ENCODE measurements at regions not wholly inside any gene's neighbourhood (a gene's known extent, or its start where the extent isn't known, plus 50 kb on each side); places are given as distances from the start of the nearest gene placed in this dataset.

DNA sequence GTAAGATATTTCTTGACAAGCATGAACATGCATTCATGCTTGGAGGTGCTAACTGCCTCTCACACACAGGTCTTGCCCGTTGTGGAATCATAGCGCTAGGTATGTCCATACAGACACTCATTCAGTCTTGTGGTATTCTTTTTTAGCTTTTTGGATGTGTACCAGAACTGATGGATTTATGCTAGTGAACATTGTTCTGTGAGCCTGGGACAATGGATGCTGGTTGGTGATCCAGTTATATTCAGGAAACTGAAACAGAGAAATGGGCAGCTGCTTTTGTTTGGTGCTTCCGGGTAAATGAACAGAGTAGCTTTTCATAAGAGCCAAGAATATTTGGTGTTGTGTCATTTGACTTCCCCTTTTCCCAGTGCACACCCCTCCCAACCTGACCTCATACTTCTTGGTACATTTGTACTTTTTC, 78.9 kb upstream of the SLC4A4 start:
- TF ChIP-seq POLR2A (IDR thresholded peaks at IDR 0.05) (no peak), EP300 (IDR thresholded peaks at IDR 0.05) (peak; percentile 61 to 65)
- TF ChIP-seq, protein P1, sequence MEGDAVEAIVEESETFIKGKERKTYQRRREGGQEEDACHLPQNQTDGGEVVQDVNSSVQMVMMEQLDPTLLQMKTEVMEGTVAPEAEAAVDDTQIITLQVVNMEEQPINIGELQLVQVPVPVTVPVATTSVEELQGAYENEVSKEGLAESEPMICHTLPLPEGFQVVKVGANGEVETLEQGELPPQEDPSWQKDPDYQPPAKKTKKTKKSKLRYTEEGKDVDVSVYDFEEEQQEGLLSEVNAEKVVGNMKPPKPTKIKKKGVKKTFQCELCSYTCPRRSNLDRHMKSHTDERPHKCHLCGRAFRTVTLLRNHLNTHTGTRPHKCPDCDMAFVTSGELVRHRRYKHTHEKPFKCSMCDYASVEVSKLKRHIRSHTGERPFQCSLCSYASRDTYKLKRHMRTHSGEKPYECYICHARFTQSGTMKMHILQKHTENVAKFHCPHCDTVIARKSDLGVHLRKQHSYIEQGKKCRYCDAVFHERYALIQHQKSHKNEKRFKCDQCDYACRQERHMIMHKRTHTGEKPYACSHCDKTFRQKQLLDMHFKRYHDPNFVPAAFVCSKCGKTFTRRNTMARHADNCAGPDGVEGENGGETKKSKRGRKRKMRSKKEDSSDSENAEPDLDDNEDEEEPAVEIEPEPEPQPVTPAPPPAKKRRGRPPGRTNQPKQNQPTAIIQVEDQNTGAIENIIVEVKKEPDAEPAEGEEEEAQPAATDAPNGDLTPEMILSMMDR (IDR thresholded peaks at IDR 0.05): no peak

Measured in tibial nerve (tissue), 4 donors.